Ectodermal cell (in vitro differentiated cells): ENCODE measurements at regions not wholly inside any gene's neighbourhood (a gene's known extent, or its start where the extent isn't known, plus 50 kb on each side); places are given as distances from the start of the nearest gene placed in this dataset.

Experiments
- H3K27ac ChIP-seq: 2 replicates; pipeline ENCODE4 v1.7.0; 2013; ENCODE audit warnings: mild to moderate bottlenecking, low read depth, low read length; ENCODE audit not compliant: insufficient read depth, poor library complexity, severe bottlenecking
- H3K27me3 ChIP-seq: 2 replicates; pipeline ENCODE4 v1.7.0; 2013; ENCODE audit warnings: mild to moderate bottlenecking, low read length; ENCODE audit not compliant: insufficient read depth, control insufficient read depth, poor library complexity, severe bottlenecking
- H3K36me3 ChIP-seq: one replicate; pipeline ENCODE4 v1.7.0; 2013; ENCODE audit warnings: low read length; ENCODE audit not compliant: control insufficient read depth, insufficient read depth
- H3K4me1 ChIP-seq: one replicate; pipeline ENCODE4 v1.7.0; 2013; ENCODE audit warnings: low read length; ENCODE audit not compliant: control insufficient read depth, insufficient read depth
- H3K4me3 ChIP-seq: 2 replicates; pipeline ENCODE4 v1.7.0; 2013; ENCODE audit warnings: low read depth, low read length, control low read depth; ENCODE audit not compliant: insufficient read depth
- H3K9me3 ChIP-seq: 2 replicates; pipeline ENCODE4 v1.7.0; 2013; ENCODE audit warnings: mild to moderate bottlenecking, low read length, moderate library complexity; ENCODE audit not compliant: control insufficient read depth
- WGBS, 2 experiments: methylation state at CpG; one replicate each; pipeline ENCODE4 v1.1.7; 2013; ENCODE audit warnings: missing lambda C conversion rate in 2 of 2; 5-methylcytosine and 5-hydroxymethylcytosine counted together

DNA sequence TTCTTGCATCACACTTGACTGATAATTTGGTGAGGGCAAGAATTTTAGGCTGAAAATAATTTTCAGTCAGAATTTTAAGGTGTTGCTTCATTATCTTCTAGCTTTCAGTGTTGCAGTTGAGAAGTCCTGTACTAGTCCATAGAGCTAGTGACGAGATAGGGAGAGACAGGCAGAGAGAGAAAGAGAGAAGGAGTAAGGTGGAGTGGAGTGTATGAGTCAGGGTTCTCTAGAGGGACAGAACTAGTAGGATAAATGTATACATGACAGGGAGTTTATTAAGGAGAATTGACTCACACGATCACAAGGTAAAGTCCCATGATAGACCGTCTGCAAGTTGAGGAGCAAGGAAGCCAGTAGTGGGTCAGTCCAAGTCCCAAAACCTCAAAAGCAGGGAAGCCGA, 127.2 kb downstream of the UTP18 start:
- H3K4me3 ChIP-seq = no peak overlapping the region
- 94 to 95% methylated on average over 4 of the region's 4 CpGs for WGBS, 2 experiments

DNA sequence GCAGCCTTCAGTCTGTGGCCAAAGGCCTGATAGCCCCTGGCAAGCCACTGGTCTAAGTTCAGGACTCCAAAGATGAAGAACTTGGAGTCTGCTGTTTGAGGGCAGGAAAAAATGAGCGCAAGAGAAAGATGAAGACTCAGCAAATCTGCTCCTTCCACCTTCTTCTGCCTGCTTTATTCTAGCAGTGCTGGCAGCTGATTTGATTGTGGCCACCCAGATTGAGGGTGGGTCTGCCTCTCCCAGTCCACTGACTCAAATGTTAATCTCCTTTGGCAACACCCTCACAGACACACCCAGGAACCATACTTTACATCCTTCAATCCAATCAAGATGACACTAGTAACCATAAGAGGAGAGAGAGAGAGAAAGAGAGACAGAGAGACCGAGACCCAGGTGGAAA, 127.6 kb downstream of the UTP18 start:
- no peak overlapping the region for H3K27ac ChIP-seq
- no peaks in the 10 kb centered on the region for H3K27me3 ChIP-seq
- H3K36me3 ChIP-seq = no peaks in the 10 kb centered on the region
- H3K4me3 ChIP-seq = no peak overlapping the region
- WGBS, 2 experiments = 85 to 93% methylated on average over 2 of the region's 2 CpGs
- no peaks in the 10 kb centered on the region for H3K4me1 ChIP-seq
- H3K9me3 ChIP-seq = no peaks in the 10 kb centered on the region

More for the DNA sequence above, 127.2 kb downstream of the UTP18 start:
- Histone ChIP-seq H3K9me3 (no peaks in the 10 kb centered on the region), H3K27me3 (no peaks in the 10 kb centered on the region), H3K4me1 (no peaks in the 10 kb centered on the region), H3K27ac (no peak overlapping the region), H3K36me3 (no peaks in the 10 kb centered on the region)

DNA sequence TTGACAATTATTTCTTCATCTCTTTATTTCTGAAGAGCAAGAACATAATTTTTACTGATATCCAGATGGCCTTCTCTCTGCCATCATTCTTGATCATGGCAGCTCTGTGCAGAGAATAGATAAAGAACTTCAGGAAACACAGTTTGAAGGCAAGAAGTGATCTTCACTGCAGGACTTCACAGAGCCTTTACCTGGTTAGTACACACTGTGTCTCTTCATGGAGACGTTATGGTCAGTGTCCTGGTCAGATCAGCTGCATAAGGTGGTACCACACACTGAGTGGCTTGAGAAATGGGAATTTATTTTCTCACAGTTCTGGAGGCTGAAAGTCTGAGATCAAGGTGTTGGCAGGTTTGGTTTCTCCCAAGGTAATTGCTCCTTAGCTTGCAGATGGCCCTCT, 129.5 kb downstream of the UTP18 start:
- Histone ChIP-seq H3K9me3 (no peaks in the 10 kb centered on the region), H3K27ac (no peak overlapping the region), H3K4me1 (no peaks in the 10 kb centered on the region), H3K36me3 (no peaks in the 10 kb centered on the region), H3K27me3 (no peaks in the 10 kb centered on the region), H3K4me3 (no peak overlapping the region)
- 91 to 97% methylated on average over 1 of the region's 1 CpG for WGBS, 2 experiments

DNA sequence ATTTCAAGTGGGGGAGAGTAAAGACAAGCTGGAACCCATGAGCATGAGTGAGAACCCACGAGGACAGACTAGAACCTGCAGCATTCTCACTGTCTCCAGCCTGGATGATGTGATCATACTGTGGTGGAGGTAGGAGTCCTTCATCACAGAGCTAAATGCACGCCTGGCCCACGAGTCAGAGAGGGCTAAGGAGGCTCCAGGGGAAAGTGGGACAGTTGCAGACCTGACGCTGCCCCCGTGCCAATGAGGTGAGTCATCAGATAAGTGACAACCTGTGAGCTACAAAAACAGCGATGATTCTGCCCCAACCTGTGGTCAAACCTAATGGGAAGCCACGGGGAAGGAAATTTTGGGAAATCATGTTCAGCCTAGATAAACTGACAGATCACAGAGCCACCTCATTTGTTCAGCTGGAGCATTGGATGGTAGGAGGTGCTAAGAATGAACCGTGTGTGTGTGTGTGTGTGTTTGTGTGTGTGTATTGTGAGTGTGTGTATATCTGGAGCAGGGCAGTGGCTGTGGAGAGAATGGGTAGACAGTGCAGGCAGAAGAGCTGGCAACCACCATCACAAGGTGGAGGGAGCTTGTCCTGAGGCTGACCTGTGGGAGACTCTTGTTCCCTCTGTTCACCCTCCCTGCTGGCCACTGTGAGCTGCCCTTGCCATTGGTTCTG, 131.8 kb downstream of the UTP18 start:
- Histone ChIP-seq H3K36me3 (no peaks in the 10 kb centered on the region), H3K27ac (no peak overlapping the region), H3K27me3 (no peaks in the 10 kb centered on the region), H3K4me1 (no peaks in the 10 kb centered on the region), H3K9me3 (no peaks in the 10 kb centered on the region), H3K4me3 (no peak overlapping the region)
- WGBS, 2 experiments = 82 to 91% methylated on average over 8 of the region's 8 CpGs

DNA sequence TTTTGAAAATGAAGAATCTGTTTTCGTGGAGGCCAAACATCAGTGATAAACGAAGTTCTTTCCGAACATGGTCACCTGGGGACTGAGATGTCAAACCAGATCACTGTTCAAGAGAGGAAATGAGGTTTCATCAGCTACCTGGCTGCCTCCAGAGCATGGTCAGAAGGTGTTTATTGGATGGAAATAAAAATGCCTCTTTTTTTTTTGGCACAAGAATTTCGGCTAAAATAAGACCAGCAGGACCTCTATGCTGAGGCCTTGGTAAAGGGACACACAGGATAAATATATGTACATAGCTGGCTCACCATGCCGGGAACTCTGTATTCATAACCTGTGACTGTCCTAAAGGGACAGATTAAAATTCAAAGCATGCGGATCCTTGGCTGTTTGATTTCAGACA, 135.3 kb downstream of the UTP18 start:
- Histone ChIP-seq H3K36me3 (no peaks in the 10 kb centered on the region), H3K4me1 (no peaks in the 10 kb centered on the region), H3K27me3 (no peaks in the 10 kb centered on the region), H3K4me3 (no peak overlapping the region), H3K27ac (no peak overlapping the region), H3K9me3 (no peaks in the 10 kb centered on the region)
- WGBS, 2 experiments = 96 to 97% methylated on average over 6 of the region's 6 CpGs

DNA sequence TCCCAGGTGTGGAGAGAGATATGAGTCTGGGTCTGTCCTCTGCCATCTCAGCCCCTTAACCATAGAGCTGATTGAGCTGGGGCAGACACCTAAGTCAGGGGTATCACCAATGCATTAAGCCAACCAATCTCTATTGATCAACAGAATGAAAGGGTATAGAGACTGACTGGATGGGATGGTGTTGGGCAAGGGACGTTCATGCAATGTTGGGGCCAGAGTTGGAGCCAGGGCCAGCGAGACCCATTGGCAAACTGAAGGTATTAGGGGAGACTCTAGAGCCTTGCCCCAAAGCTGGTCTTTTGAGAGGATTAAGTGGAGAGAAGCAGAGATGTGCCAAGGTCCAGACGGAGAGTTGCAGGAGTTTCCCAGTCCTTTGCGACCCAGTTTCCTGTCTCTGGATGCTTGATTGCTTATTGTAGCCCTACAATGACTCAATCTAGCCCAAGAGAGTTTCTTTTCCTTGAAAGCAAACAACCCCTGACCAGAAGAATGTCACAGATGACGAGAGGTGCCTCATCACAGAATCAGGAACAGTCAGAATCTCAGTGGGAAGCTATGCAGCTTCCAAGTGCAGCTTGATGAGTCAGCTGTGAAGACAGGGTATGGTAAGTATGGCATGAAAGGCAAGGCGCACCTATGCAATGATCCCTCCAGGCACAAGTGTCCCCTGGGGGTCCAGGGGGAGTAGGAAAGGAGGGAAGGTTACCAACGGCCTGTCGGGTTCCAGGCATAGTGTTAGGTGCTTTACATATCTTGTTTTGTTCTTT, 137.2 kb downstream of the UTP18 start:
- H3K9me3 ChIP-seq = no peaks in the 10 kb centered on the region
- 83 to 87% methylated on average over 8 of the region's 8 CpGs for WGBS, 2 experiments
- no peaks in the 10 kb centered on the region for H3K27me3 ChIP-seq
- H3K4me1 ChIP-seq = no peaks in the 10 kb centered on the region
- no peak overlapping the region for H3K27ac ChIP-seq
- no peak overlapping the region for H3K4me3 ChIP-seq
- no peaks in the 10 kb centered on the region for H3K36me3 ChIP-seq

DNA sequence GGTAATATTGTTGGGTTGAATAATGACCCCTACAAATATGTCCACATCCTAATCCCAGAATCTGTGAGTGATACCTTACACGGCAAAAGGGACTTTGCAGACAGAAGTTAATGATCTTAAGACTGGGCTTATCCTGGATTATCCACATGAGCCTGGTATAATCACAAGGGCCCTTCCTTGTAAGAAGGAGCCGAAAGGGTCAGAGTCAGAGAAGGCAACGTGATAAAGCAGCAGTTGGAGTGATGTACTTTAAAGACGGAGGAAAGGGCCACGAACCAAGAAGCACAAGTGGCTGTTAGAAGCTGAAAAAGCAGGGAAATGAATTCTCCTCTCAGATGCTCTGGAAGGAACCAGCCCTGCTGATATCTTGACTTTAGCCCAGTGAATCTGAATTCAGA, 137.8 kb downstream of the UTP18 start:
- Histone ChIP-seq H3K27me3 (no peaks in the 10 kb centered on the region), H3K36me3 (no peaks in the 10 kb centered on the region), H3K4me1 (no peaks in the 10 kb centered on the region), H3K4me3 (no peak overlapping the region), H3K9me3 (no peaks in the 10 kb centered on the region), H3K27ac (no peak overlapping the region)
- 81 to 87% methylated on average over 5 of the region's 5 CpGs for WGBS, 2 experiments

DNA sequence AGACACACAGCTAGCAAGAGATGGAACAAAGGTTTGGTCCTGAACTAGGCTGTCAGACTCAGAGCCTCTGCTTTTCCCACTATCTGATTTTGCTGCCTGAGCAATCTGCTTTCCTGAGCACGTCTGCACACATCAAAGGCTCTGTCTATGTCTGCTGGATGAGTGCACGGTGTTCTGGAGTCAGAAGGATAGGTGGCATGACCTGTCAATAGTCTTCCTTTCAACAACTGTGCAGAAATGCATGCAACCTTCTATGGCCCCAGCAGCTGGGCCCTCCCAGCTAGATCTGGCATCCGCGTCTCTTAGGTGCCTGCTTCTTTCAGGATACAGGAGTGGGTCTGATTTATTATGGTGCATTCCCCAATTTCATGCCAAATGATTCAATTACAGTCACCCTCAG, 138.3 kb downstream of the UTP18 start:
- 86 to 97% methylated on average over 4 of the region's 4 CpGs for WGBS, 2 experiments
- Histone ChIP-seq H3K27me3 (no peaks in the 10 kb centered on the region), H3K4me1 (peaks cover 5% of the 10 kb centered on the region), H3K9me3 (no peaks in the 10 kb centered on the region), H3K4me3 (no peak overlapping the region), H3K36me3 (no peaks in the 10 kb centered on the region), H3K27ac (no peak overlapping the region)

DNA sequence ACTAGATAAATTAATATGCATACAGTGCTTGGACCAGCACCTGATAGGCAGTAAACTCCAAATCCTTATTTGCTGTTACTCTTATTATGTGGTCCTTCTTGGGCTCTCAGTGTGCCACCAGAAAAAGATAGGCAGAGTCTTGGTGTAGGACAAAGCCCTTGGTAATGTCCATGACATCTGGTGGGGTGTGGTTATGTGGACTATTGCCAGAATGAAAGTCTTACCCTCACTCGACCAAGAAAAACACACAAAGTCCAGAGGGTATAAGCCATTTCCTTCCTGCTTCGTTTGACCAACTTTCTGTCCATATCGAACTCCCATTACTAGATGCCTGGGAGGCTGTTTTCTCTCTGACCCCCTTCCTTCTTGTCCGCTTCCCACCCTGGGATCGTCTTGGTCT, 140.9 kb downstream of the UTP18 start:
- Histone ChIP-seq H3K27ac (no peak overlapping the region), H3K9me3 (no peaks in the 10 kb centered on the region), H3K4me1 (peaks cover 5% of the 10 kb centered on the region), H3K36me3 (no peaks in the 10 kb centered on the region), H3K27me3 (no peaks in the 10 kb centered on the region), H3K4me3 (no peak overlapping the region)
- WGBS, 2 experiments = 89 to 91% methylated on average over 5 of the region's 5 CpGs

DNA sequence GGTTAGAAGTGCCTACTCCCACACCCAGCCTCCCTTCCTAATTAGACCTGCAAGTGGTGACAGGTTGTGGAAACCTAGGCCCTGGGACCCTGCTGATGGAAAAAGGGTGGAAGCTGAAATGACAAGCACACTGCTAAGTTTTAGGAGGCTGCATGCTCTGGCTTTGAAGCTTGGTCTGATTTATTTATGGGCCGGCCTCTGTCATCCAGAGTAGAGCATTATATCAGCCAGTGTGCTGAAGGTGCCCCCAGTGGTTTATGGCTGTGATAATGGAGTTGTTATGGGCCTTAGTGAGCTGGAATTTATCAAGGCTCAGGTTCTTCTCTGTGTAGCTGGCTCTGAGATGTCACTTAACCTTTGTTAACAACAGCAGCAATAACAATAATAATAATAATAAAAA, 142.6 kb downstream of the UTP18 start:
- Histone ChIP-seq H3K27ac (no peak overlapping the region), H3K4me3 (no peak overlapping the region), H3K36me3 (no peaks in the 10 kb centered on the region), H3K9me3 (no peaks in the 10 kb centered on the region), H3K4me1 (peaks cover 5% of the 10 kb centered on the region), H3K27me3 (no peaks in the 10 kb centered on the region)
- WGBS, 2 experiments = 91 to 92% methylated on average over 1 of the region's 1 CpG
